GM12865 (cell line): ENCODE measurements at regions not wholly inside any gene's neighbourhood (a gene's known extent, or its start where the extent isn't known, plus 50 kb on each side); places are given as distances from the start of the nearest gene placed in this dataset.
"Not testable (repeated sequence)": the region's sequence is repeated elsewhere in the genome, so short reads cannot be mapped to it uniquely, and the experiment has no call there.

Experiments used
- DNase-seq: peaks from one replicate; pipeline ENCODE4 v3.0.0; 2010; ENCODE audit warnings: low read depth
- H3K4me3 ChIP-seq: 2 replicates; pipeline ENCODE4 v1.5.1; 2011; ENCODE audit warnings: mild to moderate bottlenecking, low read depth, low read length, control low read depth
- TF ChIP-seq, protein P1 (sequence below): IDR thresholded peaks from 2 replicates; pipeline ENCODE4 v1.5.1; 2011; ENCODE audit warnings: low read length, control low read depth, low read depth, inconsistent platforms; ENCODE audit not compliant: insufficient read depth; ENCODE audit errors: missing control alignments

DNA sequence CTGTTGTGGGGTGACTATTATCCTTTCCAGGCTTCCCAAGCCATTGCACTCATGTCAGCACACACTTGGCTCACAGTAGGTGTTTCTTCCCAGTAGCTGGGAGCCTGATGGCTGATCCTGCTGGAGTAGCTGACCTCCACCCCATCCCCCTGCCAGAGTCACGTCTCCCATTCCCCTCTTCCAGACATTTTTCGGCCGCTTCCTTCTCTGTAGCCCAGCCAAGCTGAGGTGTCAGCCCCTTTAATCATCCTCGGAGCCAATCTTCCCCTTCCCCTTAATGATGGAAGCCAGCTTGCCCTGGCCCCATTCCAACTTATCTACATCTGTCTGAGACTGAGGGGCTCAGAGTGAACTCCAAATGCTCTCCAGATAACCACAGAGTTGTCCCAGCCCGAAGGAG is 550.7 kb downstream of the MN1 start:
- TF ChIP-seq, protein P1, sequence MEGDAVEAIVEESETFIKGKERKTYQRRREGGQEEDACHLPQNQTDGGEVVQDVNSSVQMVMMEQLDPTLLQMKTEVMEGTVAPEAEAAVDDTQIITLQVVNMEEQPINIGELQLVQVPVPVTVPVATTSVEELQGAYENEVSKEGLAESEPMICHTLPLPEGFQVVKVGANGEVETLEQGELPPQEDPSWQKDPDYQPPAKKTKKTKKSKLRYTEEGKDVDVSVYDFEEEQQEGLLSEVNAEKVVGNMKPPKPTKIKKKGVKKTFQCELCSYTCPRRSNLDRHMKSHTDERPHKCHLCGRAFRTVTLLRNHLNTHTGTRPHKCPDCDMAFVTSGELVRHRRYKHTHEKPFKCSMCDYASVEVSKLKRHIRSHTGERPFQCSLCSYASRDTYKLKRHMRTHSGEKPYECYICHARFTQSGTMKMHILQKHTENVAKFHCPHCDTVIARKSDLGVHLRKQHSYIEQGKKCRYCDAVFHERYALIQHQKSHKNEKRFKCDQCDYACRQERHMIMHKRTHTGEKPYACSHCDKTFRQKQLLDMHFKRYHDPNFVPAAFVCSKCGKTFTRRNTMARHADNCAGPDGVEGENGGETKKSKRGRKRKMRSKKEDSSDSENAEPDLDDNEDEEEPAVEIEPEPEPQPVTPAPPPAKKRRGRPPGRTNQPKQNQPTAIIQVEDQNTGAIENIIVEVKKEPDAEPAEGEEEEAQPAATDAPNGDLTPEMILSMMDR, result no peak
- no peak for DNase-seq
- H3K4me3 ChIP-seq, result no peak overlapping the region

DNA sequence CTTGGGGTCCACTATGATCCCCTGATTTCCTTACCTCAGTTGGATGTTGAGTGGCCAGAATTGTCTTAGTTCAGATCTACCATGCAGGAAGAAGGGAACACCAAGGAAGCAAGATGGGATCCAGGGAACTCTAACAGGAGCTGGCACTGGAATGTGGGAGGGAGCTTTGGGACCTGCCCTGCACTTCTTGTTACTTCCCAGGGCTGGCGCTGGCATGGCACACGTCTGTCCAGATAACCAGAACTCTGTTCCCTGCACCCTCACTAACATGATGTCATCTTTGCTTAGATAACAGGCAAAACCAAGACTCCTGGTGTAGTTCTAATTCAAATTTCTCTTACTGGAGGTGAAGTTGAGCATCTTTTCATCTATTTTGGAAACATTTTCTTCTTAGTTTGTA is 550.0 kb downstream of the MN1 start:
- TF ChIP-seq, protein P1, result no peak
- H3K4me3 ChIP-seq, result no peak overlapping the region
- no peak for DNase-seq

DNA sequence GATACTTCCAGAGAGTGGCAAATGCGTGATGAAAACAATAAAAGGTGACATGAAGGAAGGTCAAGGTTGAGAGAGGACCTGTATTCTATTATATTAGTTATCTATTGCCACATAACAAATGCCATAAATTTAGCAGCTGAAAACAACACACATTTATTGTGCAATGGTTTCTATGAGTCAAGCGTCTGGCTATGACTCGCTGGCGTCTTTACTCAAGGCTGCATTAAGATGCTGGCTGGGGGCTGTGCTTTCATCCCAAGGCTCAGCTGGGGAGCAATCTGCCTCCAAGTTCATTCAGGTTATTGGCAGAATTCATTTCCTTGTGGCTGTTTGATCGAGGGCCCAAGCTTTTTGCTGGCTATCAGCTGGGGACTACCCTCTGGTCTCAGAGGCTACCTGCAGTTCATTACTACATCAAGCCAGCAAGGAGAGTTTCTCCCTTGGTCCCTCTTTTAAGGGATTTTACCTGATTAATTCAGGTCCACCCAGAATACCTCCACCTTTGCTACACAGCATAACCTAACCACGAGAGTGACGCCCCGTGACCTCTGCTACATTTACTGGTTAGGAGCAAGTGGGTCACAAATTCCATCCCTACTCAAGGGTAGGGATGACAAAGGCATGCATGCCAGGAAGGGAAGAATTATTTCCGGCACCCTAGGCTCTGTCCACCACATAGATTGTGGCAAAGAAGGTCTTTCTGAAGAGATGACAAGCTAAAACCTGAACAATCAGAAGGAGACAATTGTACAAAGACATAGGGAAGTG is 549.1 kb downstream of the MN1 start:
- TF ChIP-seq, protein P1, result no peak
- H3K4me3 ChIP-seq, result no peak overlapping the region
- no peak for DNase-seq

DNA sequence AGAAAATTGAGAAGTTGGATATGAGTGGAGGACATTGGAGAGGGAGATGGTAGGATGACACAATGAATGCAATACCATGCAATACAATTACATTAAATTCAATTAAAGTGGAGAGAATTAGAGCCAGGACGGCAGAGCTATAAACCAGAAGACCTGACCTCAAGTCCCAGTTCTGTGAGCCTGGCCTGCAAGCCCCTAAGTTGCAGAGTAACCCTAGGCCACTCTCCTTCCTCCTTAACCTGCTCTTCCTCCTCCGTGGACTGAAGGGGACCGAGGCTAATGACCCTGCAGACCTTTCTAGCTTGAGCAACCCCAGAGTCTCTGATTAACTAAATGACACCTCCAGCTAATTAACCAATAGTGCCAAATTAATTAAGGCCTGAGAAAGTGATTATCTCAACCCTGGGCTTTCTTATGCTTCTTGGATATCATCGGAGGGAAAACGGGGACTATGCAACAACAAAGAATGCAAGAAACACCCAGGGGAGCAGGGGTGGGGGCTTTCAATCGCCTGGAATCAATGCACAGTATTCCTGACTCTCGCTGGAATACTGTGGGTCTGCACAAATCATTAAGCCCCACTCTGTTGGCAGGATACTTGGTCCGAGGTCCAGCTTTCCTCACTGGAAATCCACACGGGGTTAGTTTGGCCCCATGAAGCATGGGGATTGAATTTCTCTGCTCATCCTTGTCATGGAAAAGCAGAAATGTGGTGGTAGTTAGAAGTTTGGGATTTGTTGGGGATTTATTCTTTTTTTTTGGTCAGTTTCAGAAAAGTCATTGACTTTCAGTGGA is 548.3 kb downstream of the MN1 start:
- TF ChIP-seq, protein P1, result no peak
- H3K4me3 ChIP-seq, result no peak overlapping the region
- no peak for DNase-seq

DNA sequence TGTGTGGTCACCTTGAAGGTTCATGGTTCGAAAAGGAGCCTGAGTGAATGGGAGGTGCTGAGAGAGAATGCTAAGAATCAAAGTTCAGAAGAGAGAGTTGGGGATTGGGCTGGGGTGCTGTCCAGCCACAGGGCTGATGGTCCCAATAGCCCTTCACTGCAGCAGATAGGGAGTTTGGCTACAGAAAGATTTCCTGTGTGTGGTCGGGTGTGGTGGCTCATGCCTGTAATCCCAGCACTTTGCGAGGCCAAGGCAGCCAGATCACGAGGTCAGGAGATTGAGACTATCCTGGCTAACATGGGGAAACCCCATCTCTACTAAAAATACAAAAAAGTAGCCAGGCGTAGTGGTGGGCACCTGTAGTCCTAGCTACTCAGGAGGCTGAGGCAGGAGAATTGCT is 547.5 kb downstream of the MN1 start:
- not testable (repeated sequence) for H3K4me3 ChIP-seq

DNA sequence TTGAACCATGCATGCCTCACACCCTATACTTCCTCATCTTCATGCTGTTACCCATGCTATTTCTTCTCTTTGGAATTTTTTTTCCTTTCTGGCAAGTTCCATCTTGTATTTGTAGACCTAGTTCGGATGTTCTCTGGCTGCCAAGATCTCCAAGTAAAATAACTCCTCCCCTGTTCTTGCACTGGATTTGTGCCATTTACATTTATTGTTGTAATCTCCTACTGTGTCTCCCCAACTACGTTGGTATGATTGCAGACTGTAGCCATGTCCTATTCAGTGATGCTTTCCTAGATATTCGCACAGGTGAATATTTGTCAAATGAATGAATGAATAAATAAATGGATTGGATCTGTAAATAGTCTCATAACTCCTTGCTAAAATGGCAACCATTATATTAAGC is 546.0 kb downstream of the MN1 start:
- TF ChIP-seq, protein P1, result no peak
- no peak for DNase-seq
- H3K4me3 ChIP-seq, result no peak overlapping the region

More for the DNA sequence above, 547.5 kb downstream of the MN1 start:
- not testable (repeated sequence) for DNase-seq

DNA sequence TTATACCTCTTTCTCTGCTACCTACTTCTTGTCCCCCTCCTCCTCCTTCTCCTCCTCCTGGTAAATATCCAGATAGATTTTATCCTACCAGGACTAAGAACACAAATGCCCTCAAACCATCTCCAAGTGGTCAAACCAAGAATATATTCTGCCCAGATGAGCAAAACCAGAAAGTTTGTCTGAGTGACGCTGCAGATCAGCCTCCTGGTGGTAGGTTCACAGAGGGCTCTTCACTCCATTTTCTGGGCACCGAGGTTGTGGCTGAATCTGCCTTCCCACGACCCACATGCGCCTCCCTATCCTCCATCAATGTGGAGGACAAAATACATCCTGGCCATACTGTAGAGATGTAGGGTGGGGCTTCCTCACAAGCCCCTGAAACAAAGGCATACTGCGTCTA is 543.6 kb downstream of the MN1 start:
- TF ChIP-seq, protein P1, result no peak
- no peak for DNase-seq
- H3K4me3 ChIP-seq, result no peak overlapping the region
